ENCODE measurements at regions not wholly inside any gene's neighbourhood (a gene's known extent, or its start where the extent isn't known, plus 50 kb on each side); places are given as distances from the start of the nearest gene placed in this dataset.
"Not testable (repeated sequence)": the region's sequence is repeated elsewhere in the genome, so short reads cannot be mapped to it uniquely, and the experiment has no call there.

DNA sequence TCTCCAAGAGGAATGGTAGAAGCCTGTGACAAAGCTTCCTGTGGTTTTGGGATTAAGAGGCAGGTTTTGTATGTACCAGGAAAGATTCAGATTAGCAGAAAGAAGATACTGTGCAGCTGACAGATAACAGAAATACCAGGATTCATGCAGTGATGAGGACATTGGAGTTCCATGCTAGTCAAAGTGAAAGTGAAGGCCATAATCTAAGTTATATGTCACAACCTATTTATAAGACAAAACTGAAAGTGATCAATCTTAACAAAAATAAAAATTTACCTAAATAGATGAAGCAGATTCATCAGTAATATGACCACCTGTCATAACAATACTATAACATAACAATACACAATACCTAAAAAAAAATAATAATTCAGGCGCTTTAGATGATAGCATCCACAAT lies 1305.2 kb upstream of the PCDH9 start:
- ATAC-seq (no peak), FAIRE-seq (no peak), DNase-seq (ENCODE audit: low read depth in 1 of 2, low spot score in 1 of 2) (no peak)
- TF ChIP-seq E2F6 (IDR thresholded peaks at IDR 0.05; ENCODE audit: borderline replicate concordance, low read depth) (no peak), EP300 (IDR thresholded peaks at IDR 0.05) (no peak), RARB (CRISPR knock-in tag; IDR thresholded peaks at IDR 0.05) (no peak), MAFK (IDR thresholded peaks at IDR 0.05; ENCODE audit: partially characterized antibody) (no peak), CBX2 (IDR thresholded peaks at IDR 0.05; ENCODE audit: borderline replicate concordance, low read depth) (no peak), SMC3 (IDR thresholded peaks at IDR 0.05) (no peak), SREBF2 (IDR thresholded peaks at IDR 0.05) (no peak), MYC (IDR thresholded peaks at IDR 0.05; ENCODE audit: borderline replicate concordance, low read length) (no peak), JUN (IDR thresholded peaks at IDR 0.05) (no peak), JUNB (IDR thresholded peaks at IDR 0.05) (no peak), EHMT2 (IDR thresholded peaks at IDR 0.05; ENCODE audit: low read depth) (no peak), NR3C1 (IDR thresholded peaks at IDR 0.05) (no peak)
- 65% methylated on average over 1 of the region's 1 CpG for WGBS (ENCODE audit: missing lambda C conversion rate)
- Histone ChIP-seq H3K27ac (no peak overlapping the region), H3K4me1 (no peaks in the 10 kb centered on the region), H3K4me2 (no peak overlapping the region), H3K4me3 (no peak overlapping the region), H3K9me3 (no peaks in the 10 kb centered on the region)
- ChIA-PET CTCF (no interaction called here), POLR2A (no interaction called here)

- POLR2A ChIA-PET; ATAC-seq; CTCF ChIA-PET; H3K4me3 ChIP-seq; H3K4me1 ChIP-seq; H3K27ac ChIP-seq; DNase-seq (ENCODE audit: low read depth in 1 of 2, low spot score in 1 of 2); FAIRE-seq; H3K4me2 ChIP-seq; H3K9me3 ChIP-seq: not testable (repeated sequence)
- WGBS (ENCODE audit: missing lambda C conversion rate) = 6% methylated on average over 1 of the region's 1 CpG
Observed at GRCh38 chr13:68527167-68527566, 1297.0 kb upstream of the PCDH9 start.

DNA sequence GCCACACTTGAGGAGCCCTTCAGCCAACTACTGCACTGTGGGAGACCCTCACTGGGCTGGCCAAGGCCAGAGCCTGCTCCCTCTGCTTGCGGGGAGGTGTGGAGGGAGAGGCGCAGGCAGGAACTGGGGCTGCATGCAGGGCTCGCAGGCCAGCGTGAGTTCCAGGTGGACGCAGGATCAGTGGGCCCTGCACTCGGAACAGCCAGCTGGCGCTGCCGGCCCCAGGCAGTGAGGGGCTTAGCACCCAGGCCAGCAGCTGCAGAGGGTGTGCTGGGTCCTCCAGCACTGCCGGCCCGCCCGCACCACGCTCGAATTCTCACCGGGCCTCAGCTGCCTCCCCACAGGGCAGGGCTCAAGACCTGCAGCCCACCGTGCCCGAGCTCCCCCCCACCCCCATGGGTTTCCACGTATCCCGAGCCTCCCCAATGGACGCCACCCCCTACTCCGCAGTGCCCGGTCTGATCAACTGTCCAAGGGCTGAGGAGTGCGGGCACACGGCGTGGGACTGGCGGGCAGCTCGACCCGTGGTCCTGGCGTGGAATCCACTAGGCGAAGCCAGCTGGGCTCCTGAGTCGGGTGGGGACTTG lies 1293.8 kb upstream of the PCDH9 start:
- DNase-seq (ENCODE audit: low read depth in 1 of 2, low spot score in 1 of 2) (no peak), FAIRE-seq (no peak), ATAC-seq (no peak)
- no peak overlapping the region for H3K27ac ChIP-seq
- H3K4me3 ChIP-seq = no peak overlapping the region
- TF ChIP-seq SMC3 (IDR thresholded peaks at IDR 0.05) (no peak), BHLHE40 (IDR thresholded peaks at IDR 0.05; ENCODE audit: low read depth, low read length) (no peak), RAD21 (conservative IDR thresholded peaks at IDR 0.05 in 1 of 2, IDR thresholded peaks at IDR 0.05 in 1 of 2) (no peak), PHF8 (IDR thresholded peaks at IDR 0.05; ENCODE audit: borderline replicate concordance, low read depth) (no peak), NR3C1 (IDR thresholded peaks at IDR 0.05) (no peak), ESRRA (IDR thresholded peaks at IDR 0.05; ENCODE audit: borderline replicate concordance, low read length) (no peak), EHMT2 (IDR thresholded peaks at IDR 0.05; ENCODE audit: low read depth) (no peak), EP300 (IDR thresholded peaks at IDR 0.05) (no peak), HOXA7 (CRISPR knock-in tag; IDR thresholded peaks at IDR 0.05) (no peak), RNF2 (IDR thresholded peaks at IDR 0.05; ENCODE audit: borderline replicate concordance, low read depth) (no peak), ZC3H11A (IDR thresholded peaks at IDR 0.05) (no peak), HOXB5 (CRISPR knock-in tag; IDR thresholded peaks at IDR 0.05) (no peak), ZFP36 (IDR thresholded peaks at IDR 0.05; ENCODE audit: borderline replicate concordance, partially characterized antibody) (no peak), BCL3 (IDR thresholded peaks at IDR 0.05) (no peak), ZNF302 (CRISPR knock-in tag; IDR thresholded peaks at IDR 0.05) (no peak), TP53 (CRISPR knock-in tag; IDR thresholded peaks at IDR 0.05) (no peak), CTCF (IDR thresholded peaks at IDR 0.05) (no peak), E2F6 (IDR thresholded peaks at IDR 0.05; ENCODE audit: borderline replicate concordance, low read depth) (no peak)
- TF ChIP-seq, protein P1, sequence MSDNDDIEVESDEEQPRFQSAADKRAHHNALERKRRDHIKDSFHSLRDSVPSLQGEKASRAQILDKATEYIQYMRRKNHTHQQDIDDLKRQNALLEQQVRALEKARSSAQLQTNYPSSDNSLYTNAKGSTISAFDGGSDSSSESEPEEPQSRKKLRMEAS (IDR thresholded peaks at IDR 0.05) = no peak
- TF ChIP-seq, protein P2, sequence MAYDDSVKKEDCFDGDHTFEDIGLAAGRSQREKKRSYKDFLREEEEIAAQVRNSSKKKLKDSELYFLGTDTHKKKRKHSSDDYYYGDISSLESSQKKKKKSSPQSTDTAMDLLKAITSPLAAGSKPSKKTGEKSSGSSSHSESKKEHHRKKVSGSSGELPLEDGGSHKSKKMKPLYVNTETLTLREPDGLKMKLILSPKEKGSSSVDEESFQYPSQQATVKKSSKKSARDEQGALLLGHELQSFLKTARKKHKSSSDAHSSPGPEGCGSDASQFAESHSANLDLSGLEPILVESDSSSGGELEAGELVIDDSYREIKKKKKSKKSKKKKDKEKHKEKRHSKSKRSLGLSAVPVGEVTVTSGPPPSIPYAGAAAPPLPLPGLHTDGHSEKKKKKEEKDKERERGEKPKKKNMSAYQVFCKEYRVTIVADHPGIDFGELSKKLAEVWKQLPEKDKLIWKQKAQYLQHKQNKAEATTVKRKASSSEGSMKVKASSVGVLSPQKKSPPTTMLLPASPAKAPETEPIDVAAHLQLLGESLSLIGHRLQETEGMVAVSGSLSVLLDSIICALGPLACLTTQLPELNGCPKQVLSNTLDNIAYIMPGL (CRISPR knock-in tag; IDR thresholded peaks at IDR 0.05; ENCODE audit: borderline replicate concordance) = no peak
- ChIA-PET CTCF (no interaction called here), POLR2A (no interaction called here)
- H3K4me2 ChIP-seq = no peak overlapping the region
- H3K9me3 ChIP-seq = no peaks in the 10 kb centered on the region
- WGBS (ENCODE audit: missing lambda C conversion rate) = 92% methylated on average over 2 of the region's 30 CpGs
- H3K4me1 ChIP-seq = no peaks in the 10 kb centered on the region
